Spleen (tissue), 11 donors: ENCODE measurements at regions not wholly inside any gene's neighbourhood (a gene's known extent, or its start where the extent isn't known, plus 50 kb on each side); places are given as distances from the start of the nearest gene placed in this dataset.

Experiments used
- DNase-seq: peaks from one replicate; pipeline ENCODE4 v3.0.0-alpha.2; 2020
- H3K27ac ChIP-seq, 8 donors: fragments of 200-600 bp; sonication (generic) in 7 of 8; 1 replicate in 4 of 8; 2 replicates in 4 of 8; pipeline versions ENCODE4 v1.5.0 to v1.8.0; 2016 to 2021; ENCODE audit warnings: inconsistent platforms in 4 of 8, mild to moderate bottlenecking in 4 of 8, moderate library complexity in 1 of 8
- H3K27me3 ChIP-seq, 7 donors: fragments of 200-600 bp; sonication (generic) in 6 of 7; replicated peaks in 1 of 7; 1 replicate in 4 of 7; 2 replicates in 3 of 7; pipeline versions ENCODE4 v1.5.0 to v1.8.0; 2016 to 2021; ENCODE audit warnings: inconsistent platforms in 3 of 7, mild to moderate bottlenecking in 1 of 7
- H3K36me3 ChIP-seq, 6 donors: fragments of 200-600 bp; sonication (generic) in 5 of 6; 1 replicate in 4 of 6; 2 replicates in 2 of 6; pipeline versions ENCODE4 v1.5.0 to v1.8.0; 2016 to 2021; ENCODE audit warnings: inconsistent platforms in 2 of 6
- H3K4me1 ChIP-seq, 6 donors: fragments of 200-600 bp; sonication (generic) in 5 of 6; 1 replicate in 3 of 6; 2 replicates in 3 of 6; pipeline versions ENCODE4 v1.5.0 to v1.8.0; 2016 to 2021; ENCODE audit warnings: inconsistent platforms in 3 of 6
- H3K4me3 ChIP-seq, 8 donors: fragments of 200-600 bp; sonication (generic) in 7 of 8; 1 replicate in 4 of 8; 2 replicates in 4 of 8; pipeline versions ENCODE4 v1.5.0 to v1.8.0; 2016 to 2021; ENCODE audit warnings: inconsistent platforms in 4 of 8, mild to moderate bottlenecking in 4 of 8, moderate library complexity in 2 of 8
- H3K9me3 ChIP-seq, 8 donors: fragments of 200-600 bp; sonication (generic) in 7 of 8; 1 replicate in 4 of 8; 2 replicates in 4 of 8; pipeline versions ENCODE4 v1.5.0 to v1.8.0; 2016 to 2021; ENCODE audit warnings: inconsistent platforms in 4 of 8
- POLR2A ChIP-seq, 3 donors: fragments of 450-650 bp; IDR thresholded peaks; one replicate each; pipeline ENCODE4 v1.5.1; 2017; ENCODE audit warnings: antibody characterized with exemption in 3 of 3, mild to moderate bottlenecking in 1 of 3
- POLR2AphosphoS5 ChIP-seq, 3 donors: sonication (generic); formaldehyde crosslinking; IDR thresholded peaks; one replicate each; pipeline ENCODE4 v1.5.1; 2017; ENCODE audit warnings: antibody characterized with exemption in 3 of 3
- WGBS, 5 donors: extraction: QIAGEN DNeasy Blood & Tissue Kit in 3 of 5; methylation state at CpG; one replicate each; pipeline versions ENCODE4 v1.1.5 to v1.1.7; 2013 to 2018; 5-methylcytosine and 5-hydroxymethylcytosine counted together
- intact Hi-C: fragments of 100-400 bp; cut with DNase I; formaldehyde crosslinking; loops from one replicate; pipeline ENCODE4 v1.15.0; 2023; ENCODE audit warnings: low total_unique reads
- TF ChIP-seq, protein P1 (sequence below), 11 experiments: fragments of 200-600 bp in 7 of 11; fragments of 450-650 bp in 4 of 11; sonication (generic) in 4 of 11; IDR thresholded peaks in 8 of 11; conservative IDR thresholded peaks in 3 of 11; 1 replicate in 7 of 11; 2 replicates in 4 of 11; pipeline versions ENCODE4 v1.4.0 to v1.8.0; 2016 to 2021; ENCODE audit warnings: antibody characterized with exemption in 11 of 11, inconsistent platforms in 4 of 11, mild to moderate bottlenecking in 1 of 11
- donor health status: healthy with polysubstance abuse.
- donor health status: DM: no; HTN: no; CAD: no; lungs with moderate emphysema.
- donor health status: DM: no; HTN: no; CAD: no.
- donor health status: Bipolar disorder and iron deficiency.
- donor health status: healthy.
- donor health status: DM: no; HTN: no; CAD: no.
- donor health status: DM: yes; HTN: yes; CAD: no.

DNA sequence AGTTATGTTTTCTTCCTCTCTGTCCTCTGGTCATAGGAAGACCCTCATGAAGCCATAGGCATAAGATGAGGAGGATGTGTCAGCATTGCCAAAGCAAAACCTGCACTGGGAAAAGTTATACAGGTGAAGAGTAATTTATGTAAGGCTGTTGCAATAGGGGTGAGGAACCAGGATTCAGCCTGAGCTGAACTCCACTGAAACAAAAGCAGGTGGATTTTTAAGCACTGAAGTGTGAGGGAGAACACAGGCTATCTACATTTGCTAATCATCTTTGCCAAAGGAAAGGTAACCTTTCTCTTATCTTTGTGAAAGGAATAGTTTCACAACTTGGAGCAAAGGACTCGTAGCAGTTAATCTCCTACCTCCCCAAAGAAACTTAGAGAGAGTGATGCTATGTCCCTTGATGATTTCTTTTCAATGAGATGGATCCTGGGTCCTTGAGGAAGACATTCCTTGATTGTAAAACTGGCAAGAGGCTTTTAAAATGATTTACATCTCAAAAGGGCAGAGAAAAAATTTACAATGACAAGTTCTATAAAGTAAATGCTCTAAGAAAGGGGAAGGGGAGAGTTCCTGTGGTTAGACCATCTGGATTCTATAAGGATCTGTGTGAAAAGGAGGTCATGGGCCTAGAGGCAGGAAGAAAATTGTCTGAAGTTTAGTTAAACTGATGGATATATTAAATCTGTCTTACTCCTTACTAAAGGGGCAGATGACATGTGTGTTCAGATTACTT lies 385.4 kb upstream of the CDH7 start:
- Histone ChIP-seq H3K4me1 (no peaks in the 10 kb centered on the region), H3K27ac (no peak overlapping the region), H3K9me3 (peaks cover 0 to 5% (median 0%) of the 10 kb centered on the region in 8 donors), H3K36me3 (no peaks in the 10 kb centered on the region), H3K4me3 (no peak overlapping the region), H3K27me3 (no peaks in the 10 kb centered on the region)
- no peak for DNase-seq
- WGBS, 5 donors: 0 to 29% (median 21%) methylated on average over 1 of the region's 1 CpG
- TF ChIP-seq POLR2A (IDR thresholded peaks at IDR 0.05): no peak
- TF ChIP-seq, protein P1, sequence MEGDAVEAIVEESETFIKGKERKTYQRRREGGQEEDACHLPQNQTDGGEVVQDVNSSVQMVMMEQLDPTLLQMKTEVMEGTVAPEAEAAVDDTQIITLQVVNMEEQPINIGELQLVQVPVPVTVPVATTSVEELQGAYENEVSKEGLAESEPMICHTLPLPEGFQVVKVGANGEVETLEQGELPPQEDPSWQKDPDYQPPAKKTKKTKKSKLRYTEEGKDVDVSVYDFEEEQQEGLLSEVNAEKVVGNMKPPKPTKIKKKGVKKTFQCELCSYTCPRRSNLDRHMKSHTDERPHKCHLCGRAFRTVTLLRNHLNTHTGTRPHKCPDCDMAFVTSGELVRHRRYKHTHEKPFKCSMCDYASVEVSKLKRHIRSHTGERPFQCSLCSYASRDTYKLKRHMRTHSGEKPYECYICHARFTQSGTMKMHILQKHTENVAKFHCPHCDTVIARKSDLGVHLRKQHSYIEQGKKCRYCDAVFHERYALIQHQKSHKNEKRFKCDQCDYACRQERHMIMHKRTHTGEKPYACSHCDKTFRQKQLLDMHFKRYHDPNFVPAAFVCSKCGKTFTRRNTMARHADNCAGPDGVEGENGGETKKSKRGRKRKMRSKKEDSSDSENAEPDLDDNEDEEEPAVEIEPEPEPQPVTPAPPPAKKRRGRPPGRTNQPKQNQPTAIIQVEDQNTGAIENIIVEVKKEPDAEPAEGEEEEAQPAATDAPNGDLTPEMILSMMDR (IDR thresholded peaks at IDR 0.05 in 8 of 11, conservative IDR thresholded peaks at IDR 0.05 in 3 of 11): no peak
- intact Hi-C loops: no loop called here

DNA sequence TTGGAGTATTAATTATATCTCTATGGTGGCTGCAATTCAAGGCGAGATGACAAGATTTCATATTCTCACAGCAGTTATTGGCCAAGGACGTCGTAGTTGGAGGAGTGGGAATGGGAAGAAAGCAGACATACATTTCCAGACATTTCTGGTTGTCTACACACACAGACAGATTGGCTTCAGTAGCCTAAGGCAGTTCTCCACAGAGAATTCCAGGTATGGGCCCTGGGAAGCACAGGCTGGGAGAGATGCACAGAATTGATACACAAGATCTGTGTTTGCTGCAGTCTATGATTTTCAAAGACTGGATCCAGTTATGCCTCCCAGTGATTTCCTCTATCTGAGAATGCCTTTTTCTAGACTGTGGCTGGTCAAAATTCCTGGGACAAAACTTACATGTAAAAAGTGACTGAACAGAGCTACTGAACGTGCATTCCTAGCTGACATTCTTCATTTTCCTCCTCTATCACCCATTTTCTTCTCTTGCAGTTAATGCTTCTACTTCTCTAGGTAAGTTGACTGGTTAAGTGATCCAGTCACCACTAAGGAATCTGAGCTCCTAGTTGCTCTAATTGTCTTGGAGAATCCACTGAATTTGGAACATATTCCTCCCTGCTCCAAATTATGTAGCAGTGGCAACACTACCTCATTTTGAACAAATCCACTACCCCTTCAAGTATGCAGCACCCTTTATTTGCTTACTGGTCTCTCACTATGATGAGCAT lies 386.7 kb upstream of the CDH7 start:
- no peak for TF ChIP-seq POLR2A (IDR thresholded peaks at IDR 0.05)
- no peak for TF ChIP-seq POLR2AphosphoS5 (IDR thresholded peaks at IDR 0.05)
- intact Hi-C loops: no loop called here
- H3K36me3 ChIP-seq: no peaks in the 10 kb centered on the region
- 58 to 81% (median 78%) methylated on average over 4 of the region's 4 CpGs for WGBS, 5 donors
- H3K9me3 ChIP-seq: peaks cover 0 to 5% (median 0%) of the 10 kb centered on the region in 8 donors
- no peaks in the 10 kb centered on the region for H3K4me1 ChIP-seq
- no peaks in the 10 kb centered on the region for H3K27me3 ChIP-seq
- H3K4me3 ChIP-seq: no peak overlapping the region
- H3K27ac ChIP-seq: no peak overlapping the region
- no peak for DNase-seq

DNA sequence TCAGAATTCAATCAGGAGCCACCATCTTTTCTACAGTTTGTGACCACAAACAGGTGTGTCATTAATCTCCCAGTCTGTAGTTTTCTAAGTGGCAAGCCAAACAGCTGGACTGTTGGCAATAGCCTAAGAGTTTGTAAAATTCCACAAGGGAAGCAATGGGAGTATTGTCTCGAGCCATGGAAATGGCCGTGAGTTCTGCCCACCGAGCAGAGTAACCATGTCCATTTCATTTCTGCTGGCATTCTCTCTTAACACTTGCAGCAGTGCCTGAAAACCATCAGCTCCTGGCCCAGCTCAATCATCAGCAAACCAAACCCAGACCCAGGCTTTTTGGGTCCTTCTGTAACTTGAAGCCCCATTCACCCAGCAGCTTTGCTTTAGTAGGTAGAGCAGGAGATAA lies 387.8 kb upstream of the CDH7 start:
- intact Hi-C loops: no loop called here
- WGBS, 5 donors: 89 to 100% (median 90%) methylated on average over 3 of the region's 3 CpGs
- no peak overlapping the region for H3K27ac ChIP-seq
- H3K36me3 ChIP-seq: no peaks in the 10 kb centered on the region
- H3K4me3 ChIP-seq: no peak overlapping the region
- no peak for DNase-seq
- no peaks in the 10 kb centered on the region for H3K27me3 ChIP-seq
- H3K9me3 ChIP-seq: peaks cover 0 to 5% (median 0%) of the 10 kb centered on the region in 8 donors
- H3K4me1 ChIP-seq: no peaks in the 10 kb centered on the region
- TF ChIP-seq POLR2A (IDR thresholded peaks at IDR 0.05): no peak
- no peak for TF ChIP-seq POLR2AphosphoS5 (IDR thresholded peaks at IDR 0.05)
- TF ChIP-seq, protein P1 (IDR thresholded peaks at IDR 0.05 in 8 of 11, conservative IDR thresholded peaks at IDR 0.05 in 3 of 11): no peak

DNA sequence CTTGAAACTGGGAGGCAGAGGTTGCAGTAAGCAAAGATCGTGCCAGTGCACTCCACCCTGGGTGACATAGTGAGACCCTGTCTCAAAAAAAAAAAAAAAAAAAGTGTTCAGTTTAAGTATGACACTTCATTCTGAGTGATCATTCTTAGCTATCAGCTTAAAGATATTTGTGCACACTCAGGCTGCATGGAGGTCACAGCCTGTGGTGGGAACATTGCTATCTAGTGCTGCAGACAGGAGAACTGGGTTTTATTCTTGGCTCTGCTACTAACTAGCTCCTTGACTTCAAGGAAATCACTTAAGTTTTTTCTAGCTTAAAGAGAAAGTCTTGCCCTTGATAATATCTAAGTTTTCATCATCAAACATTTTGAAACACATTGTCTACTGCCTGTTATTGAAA lies 391.3 kb upstream of the CDH7 start:
- H3K9me3 ChIP-seq: peaks cover 0 to 5% (median 0%) of the 10 kb centered on the region in 8 donors
- WGBS, 5 donors: 62 to 91% (median 82%) methylated on average over 1 of the region's 1 CpG
- H3K27ac ChIP-seq: no peak overlapping the region
- no peak overlapping the region for H3K4me3 ChIP-seq
- TF ChIP-seq POLR2AphosphoS5 (IDR thresholded peaks at IDR 0.05): no peak
- no peak for TF ChIP-seq POLR2A (IDR thresholded peaks at IDR 0.05)
- TF ChIP-seq, protein P1 (IDR thresholded peaks at IDR 0.05 in 8 of 11, conservative IDR thresholded peaks at IDR 0.05 in 3 of 11): no peak
- H3K27me3 ChIP-seq: no peaks in the 10 kb centered on the region
- H3K36me3 ChIP-seq: no peaks in the 10 kb centered on the region
- no peaks in the 10 kb centered on the region for H3K4me1 ChIP-seq
- intact Hi-C loops: no loop called here
- no peak for DNase-seq
